GM18870 (cell line): ENCODE measurements at regions not wholly inside any gene's neighbourhood (a gene's known extent, or its start where the extent isn't known, plus 50 kb on each side); places are given as distances from the start of the nearest gene placed in this dataset.
"Not testable (repeated sequence)": the region's sequence is repeated elsewhere in the genome, so short reads cannot be mapped to it uniquely, and the experiment has no call there.

ENCODE experiments used
- ATAC-seq: cut with Tn5 transposase; IDR thresholded peaks from one replicate; pipeline ENCODE4 v1.9.1; 2021; ENCODE audit warnings: moderate library complexity; ENCODE audit not compliant: unreplicated experiment

DNA sequence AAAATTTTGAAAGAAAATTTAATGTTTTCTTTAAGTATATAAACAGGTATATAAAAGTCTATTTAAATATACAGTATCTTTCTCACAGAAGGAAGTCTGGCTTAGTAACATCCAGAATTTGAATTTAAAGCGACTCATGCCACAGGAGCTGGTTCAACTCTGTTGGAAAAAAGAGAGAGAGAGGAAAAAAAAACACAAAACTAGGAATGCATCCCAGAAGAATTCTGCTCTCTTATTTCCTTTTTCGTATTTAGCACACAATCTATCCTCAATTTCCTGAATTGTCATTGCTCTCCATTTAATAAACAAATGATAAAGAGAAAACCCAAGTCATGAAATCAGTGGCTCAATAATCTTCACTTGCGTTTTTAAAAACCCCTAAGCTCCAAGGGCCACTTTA lies 107.5 kb upstream of the SCAF8 start:
- no peak for ATAC-seq

GRCh38 chr6:154629127-154629526 lies 104.1 kb upstream of the SCAF8 start:
- ATAC-seq: no peak

- no peak for ATAC-seq
These were observed 101.1 kb upstream of the SCAF8 start for GRCh38 chr6:154632119-154632518.

- no peak for ATAC-seq
These were observed 95.8 kb upstream of the SCAF8 start for GRCh38 chr6:154637392-154637791.

DNA sequence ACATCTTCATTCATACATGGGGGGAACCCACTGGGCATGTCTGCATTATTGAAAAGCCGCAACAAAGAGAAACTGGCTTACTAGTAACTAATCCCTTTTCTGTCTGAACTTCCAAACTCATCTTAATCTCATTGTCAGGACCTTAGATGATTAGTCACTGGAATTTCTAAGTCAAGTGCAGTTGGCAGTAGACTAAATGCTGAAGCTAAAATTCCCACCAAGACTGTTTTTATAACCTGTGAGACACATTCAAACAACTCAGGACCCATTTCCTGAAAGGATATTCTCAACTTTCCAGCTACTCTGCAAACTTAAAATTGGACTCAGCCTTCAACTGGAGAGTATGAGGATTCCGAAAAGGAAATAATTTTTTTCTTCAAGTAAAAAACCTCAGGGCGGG lies 94.8 kb upstream of the SCAF8 start:
- ATAC-seq: no peak

- ATAC-seq: not testable (repeated sequence)
These were observed 94.0 kb upstream of the SCAF8 start for GRCh38 chr6:154639196-154639595.

GRCh38 chr6:154648188-154648887 lies 84.9 kb upstream of the SCAF8 start:
- no peak for ATAC-seq

DNA sequence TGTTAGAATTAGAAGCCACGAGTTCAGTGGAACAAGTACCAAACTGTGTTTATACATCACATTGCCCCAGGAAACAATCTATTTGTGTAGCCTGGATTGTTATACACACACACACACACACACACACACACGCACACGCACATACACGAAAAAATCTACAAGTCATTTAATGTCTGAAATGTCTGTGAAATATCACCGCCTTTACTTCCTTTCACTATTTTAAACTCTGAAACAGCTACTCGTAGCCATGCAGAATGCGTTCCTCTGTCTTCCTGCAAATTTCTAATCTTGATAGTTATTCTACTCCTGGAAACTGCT lies 84.4 kb upstream of the SCAF8 start:
- ATAC-seq: no peak

DNA sequence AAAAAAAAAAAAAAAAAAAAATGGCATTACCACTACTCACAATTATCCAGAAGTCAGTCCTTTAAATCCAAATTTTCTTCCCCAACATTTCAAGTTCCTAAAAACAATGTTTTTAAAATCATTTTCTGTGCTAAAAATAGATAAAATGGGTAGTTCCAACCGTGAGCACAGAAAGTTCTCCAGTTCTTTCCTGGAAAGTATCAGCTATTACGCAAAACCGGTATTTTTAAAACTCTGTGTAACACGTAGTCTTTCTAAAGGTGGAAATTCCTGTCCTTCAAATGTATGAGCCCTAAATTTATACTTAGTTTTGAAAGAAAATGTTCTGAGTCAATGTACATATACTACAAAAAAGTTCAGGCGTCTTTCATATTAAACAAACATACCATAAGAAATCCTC lies 83.5 kb upstream of the SCAF8 start:
- no peak for ATAC-seq

- no peak for ATAC-seq
These were observed 82.9 kb upstream of the SCAF8 start for GRCh38 chr6:154650351-154650750.

GRCh38 chr6:154651656-154652055 lies 81.6 kb upstream of the SCAF8 start:
- ATAC-seq: no peak

DNA sequence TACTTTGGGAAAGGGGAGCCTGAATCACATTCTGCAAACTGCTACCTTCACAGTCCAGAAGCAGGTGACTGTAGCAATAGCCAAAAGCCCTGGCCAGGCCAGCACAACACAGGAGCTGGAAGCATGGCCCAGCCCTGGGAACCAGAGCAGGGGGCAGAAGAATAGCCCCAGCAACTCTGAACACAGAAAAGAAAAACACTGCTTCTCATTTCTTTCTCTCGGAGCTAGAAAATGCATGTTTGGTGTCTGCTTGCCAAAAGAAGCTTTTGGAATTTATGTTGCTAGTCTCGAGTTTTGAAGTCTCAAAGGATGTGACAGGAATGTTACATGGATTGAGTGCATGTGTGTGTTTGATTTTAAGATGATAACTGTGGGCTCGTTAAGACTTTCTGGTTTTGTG lies 79.8 kb upstream of the SCAF8 start:
- no peak for ATAC-seq

DNA sequence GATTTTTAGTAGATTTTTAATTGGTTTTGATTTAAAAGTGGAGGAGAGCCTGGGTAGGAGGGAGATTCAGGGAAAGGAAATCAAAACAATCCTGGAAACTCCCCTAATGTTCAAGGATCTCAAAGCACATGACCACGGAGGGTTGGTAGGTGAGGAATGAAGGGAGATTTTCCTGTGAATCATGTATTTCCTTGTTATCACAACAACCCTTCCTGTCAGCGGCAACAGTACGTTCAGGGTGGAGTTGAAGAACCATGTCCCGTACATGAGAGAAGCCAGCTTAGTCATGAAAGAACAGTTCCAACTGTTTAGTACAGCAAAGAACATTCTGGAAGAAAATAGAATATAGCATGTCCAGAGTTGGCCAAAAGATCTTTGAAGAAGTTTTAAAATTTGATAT lies 79.4 kb upstream of the SCAF8 start:
- ATAC-seq: no peak

DNA sequence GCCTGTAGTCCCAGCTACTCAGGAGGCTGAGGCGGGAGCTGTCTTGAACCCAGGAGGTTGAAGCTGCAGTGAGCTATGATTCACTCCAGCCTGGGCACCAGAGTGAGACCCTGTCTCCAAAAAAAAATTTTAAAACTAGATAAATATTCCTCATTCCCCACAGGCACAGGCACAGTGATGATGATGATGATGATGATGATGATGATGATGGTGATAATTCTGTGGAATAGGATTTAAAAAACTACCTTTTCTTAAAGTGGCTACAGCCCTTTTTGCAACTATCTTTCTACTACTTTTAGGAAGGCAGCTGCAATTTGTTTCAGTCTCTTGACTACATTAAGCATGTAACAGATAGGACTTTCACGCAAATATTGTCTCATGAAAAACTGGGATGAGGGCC lies 76.6 kb upstream of the SCAF8 start:
- no peak for ATAC-seq

DNA sequence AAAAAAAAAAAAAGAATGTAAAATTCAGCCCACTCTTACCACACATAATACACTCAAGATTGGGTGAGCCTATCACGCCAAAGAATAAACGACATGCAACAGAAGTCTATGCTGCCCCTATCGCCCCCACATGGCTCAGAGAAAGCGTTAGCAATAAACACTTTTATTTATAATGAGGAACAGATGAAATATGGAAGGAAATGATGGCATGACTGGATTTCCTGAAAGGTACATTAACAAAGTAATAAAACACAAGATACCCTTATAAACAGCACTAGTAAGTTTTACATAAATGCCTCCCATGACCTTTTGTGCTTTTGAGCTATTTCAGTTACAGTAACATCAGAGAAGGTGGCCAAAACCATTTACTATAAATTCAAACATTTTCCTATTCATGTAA lies 71.4 kb upstream of the SCAF8 start:
- ATAC-seq: no peak

GRCh38 chr6:154664287-154664686 lies 68.9 kb upstream of the SCAF8 start:
- ATAC-seq: no peak

DNA sequence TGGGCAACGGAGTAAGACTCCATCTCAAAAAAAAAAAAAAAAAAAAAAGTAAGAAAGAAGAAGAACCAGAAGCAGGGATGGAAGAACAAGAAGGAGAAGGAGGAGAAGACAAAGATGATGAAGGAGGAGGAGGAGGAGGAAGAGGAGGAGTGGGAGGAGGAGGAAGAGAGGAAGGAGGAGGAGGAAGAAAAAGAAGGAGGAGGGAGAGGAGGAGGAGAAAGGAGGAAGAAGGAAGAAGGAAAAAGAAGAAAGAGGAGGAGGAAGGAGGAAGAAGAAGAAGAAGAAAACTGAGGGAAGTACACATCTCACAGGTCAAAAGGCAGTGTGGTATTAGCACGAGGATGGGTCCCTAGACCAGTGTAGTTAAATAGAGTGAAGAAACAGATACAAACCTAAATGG lies 65.1 kb upstream of the SCAF8 start:
- no peak for ATAC-seq

DNA sequence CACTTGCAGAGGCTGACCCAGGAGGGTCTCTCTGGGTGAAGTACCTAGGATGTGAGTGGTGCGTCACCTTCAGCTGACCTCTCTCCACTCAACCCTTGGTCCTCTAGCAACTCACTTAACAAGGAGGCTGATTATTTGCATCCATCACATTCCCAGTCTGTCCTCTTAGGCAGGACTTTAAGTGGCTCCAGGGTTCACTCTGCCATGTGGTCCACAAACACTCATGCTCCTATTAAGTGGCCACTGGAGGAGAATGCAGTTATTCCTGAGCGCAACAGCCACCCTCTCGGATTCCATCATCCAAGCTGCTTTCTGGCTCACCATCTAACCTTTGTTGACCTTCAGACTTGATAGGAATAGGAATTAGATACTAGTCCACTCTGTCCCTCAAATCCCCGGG lies 61.1 kb upstream of the SCAF8 start:
- no peak for ATAC-seq

DNA sequence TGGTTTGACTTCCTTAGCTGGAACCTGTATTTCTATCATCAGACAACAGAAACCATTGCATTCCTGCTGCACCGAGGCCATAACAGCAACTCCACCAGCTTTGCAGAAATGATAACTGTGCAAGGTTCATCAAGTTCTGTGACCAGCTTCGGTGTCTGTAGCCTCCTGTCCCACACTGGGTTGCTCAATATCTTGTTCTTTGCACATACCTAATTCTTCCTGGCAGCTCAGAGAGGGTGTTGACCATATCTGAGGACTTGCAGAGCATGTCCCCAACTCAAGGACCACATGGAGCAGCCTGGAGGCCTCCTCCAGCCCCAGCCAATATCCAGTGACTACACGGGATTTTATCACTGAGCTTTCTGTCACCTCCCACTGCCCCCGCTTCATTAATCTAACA lies 59.3 kb upstream of the SCAF8 start:
- no peak for ATAC-seq

DNA sequence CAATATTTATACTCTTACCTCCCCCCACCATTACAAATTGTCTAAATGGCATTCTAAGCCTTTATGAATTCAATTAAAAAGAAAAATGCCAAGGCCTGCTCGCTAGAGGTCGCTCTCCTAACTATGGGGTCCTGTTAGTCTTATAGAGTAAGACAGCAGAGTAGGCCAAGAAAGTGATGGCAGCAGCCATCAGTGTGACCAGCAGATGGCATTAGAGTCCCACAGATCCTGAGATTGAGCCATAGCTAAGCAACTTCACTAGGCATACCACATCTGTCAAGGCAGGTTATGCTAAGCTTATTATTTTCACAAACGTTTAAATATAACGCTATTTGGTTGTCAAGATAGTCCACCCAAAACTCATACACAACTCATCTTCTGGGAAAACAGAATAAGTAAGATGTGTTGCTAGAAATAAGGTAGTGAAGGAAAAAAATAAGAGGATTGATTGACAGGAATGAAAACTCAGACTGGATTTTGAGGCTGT lies 57.6 kb upstream of the SCAF8 start:
- peak; percentile 99 for ATAC-seq

DNA sequence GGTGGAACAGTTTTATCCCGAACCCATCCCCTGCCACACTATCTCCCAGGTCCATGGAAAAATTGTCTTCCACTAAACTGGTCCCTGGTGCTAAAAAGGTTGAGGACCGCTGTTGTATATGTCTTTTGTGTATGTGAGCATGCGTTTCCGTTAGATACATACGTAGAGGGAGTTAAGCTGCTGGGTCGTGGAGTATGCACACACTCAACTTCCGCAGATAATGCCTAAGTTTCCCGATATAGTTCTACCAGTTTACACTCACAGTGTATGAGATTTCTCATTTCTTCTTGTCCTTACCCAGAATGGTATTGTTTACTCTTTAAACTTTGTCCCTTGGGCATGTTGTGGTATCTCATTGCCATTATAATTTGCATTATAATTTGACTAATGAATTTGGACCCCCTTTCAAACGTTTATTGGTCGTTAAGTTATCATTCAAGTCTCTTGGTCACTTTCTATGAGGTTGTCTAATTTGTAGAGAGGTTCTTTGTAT lies 50.5 kb upstream of the SCAF8 start:
- ATAC-seq: no peak
